ENCODE measurements at regions not wholly inside any gene's neighbourhood (a gene's known extent, or its start where the extent isn't known, plus 50 kb on each side); places are given as distances from the start of the nearest gene placed in this dataset.

GRCh38 chr3:35946854-35947515 lies 307.7 kb downstream of the ARPP21 start:
- no peak for DNase-seq (ENCODE audit: low read depth in 3 of 3)

- no peak for DNase-seq (ENCODE audit: low read depth in 3 of 3)
Measured at GRCh38 chr3:35950021-35950420, 310.7 kb downstream of the ARPP21 start.

- no peak for DNase-seq (ENCODE audit: low read depth in 3 of 3)
Measured at GRCh38 chr3:35954413-35954812, 315.1 kb downstream of the ARPP21 start.

- no peak for DNase-seq (ENCODE audit: low read depth in 3 of 3)
Measured at GRCh38 chr3:35965908-35966307, 326.6 kb downstream of the ARPP21 start.

DNA sequence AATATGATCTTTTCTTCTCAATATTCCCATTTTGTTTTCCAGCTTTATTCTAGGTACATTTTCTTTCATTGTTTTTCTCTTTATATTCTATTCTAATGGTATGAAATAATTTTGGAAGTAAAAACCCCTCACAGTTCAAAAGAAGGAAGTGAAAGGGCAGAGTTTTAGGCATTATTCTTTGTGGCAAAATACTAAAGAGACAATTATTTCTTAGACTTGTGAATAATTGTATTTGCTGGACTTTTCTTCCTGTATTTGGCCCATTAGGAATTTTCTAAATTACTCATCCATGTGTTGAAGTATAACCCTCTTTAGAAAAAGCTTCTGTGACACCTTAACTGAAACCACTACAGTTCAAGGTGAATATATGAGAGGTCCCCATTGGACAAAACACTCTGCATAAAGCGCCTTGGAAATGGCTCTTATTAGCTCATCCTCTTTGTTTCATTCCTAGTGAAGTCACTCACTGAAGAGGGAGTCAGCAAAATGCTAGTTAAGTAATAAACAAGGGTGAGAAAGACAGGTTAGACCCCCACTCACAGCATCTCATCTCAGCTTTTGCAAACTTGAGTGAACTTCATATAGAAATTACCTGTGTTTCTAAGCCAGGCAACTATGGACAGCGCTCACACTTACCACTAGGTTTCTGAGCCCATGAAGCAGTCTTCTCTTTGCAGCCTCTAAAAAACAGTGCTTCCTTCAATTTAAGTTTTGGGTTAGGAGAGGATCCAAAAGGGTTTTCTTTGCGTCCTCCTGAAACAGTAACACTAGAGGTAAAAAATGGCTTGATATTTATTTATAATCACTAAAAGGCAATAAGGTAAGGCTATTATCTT lies 327.5 kb downstream of the ARPP21 start:
- DNase-seq (ENCODE audit: low read depth in 3 of 3): no peak

GRCh38 chr3:35968043-35968622 lies 328.8 kb downstream of the ARPP21 start:
- DNase-seq (ENCODE audit: low read depth in 3 of 3): no peak

- no peak for DNase-seq (ENCODE audit: low read depth in 3 of 3)
Measured at GRCh38 chr3:35969406-35969805, 330.1 kb downstream of the ARPP21 start.

DNA sequence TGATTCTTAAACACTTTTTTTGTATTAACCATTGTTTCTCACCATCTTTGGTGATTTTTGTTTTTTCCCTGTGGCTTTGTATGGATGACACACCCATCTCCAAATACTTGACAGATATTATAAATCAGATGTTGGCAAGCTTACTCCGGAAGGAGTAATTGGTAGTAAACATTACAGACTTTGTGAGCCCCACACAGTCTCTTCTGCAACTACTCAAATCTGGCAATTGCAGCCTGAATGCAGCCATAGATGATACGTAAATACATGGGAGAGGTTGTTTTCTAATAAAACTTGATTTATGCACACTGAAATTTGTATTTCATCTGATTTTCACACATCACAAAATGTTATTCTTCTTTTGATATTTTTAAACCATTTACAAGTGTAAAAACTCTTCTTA lies 331.5 kb downstream of the ARPP21 start:
- DNase-seq (ENCODE audit: low read depth in 3 of 3): no peak

DNA sequence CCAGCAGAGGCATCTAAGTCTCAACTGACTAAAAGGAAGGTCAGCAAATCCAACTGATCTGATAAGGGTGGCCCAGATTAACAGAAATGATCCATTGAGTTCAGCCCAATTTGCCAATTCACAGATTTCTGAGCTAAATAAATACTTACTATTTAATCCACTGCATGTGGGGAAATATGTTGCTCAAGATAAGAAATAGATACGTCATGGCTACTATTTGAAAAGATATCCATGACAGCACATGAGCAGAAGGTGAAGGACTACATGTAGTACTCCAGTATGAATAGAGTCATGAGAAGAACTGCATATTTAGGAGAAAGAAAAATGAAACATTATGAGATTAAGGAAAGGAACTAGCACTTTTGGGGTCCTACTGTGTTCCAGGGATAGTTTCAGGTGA lies 332.4 kb downstream of the ARPP21 start:
- no peak for DNase-seq (ENCODE audit: low read depth in 3 of 3)

DNA sequence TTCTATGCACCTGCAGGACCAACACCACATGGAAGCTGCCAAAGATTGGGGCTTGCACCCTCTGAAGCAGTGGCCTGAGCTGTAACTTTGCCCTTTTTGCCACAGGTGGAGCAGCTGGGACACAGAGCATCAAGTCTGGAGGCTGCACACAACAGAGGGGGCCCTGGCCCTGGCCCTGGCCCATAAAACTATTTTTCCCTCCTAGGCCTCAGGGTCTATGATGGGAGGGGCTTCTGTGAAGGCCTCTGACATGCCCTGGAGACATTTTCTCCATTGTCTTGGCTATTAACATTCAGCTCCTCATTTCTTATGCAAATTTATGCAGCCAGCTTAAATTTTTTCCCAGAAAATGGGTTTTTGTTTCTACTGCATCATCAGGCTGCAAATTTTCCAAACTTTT lies 335.5 kb downstream of the ARPP21 start:
- no peak for DNase-seq (ENCODE audit: low read depth in 3 of 3)

GRCh38 chr3:35986161-35986560 lies 346.8 kb downstream of the ARPP21 start:
- no peak for DNase-seq (ENCODE audit: low read depth in 3 of 3)

GRCh38 chr3:35987386-35987785 lies 348.1 kb downstream of the ARPP21 start:
- DNase-seq (ENCODE audit: low read depth in 3 of 3): no peak

DNA sequence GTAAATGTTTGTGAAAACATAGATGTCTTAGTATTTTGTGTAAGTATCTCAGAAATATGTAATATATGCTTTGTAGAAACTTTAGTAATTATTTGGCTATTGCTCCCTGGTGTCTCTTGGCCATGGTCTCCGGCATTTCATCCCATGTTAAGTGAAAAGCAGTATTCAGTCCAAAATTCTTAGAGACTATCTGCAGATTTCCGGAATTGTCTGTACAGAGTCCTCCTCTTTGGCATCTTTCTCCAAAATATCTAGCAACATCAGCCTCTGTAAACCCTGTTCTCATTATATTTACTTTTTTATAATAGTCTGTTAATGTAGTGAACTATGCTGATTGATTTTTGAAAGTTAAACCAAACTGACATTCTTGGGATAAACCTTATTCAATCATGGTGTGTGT lies 352.7 kb downstream of the ARPP21 start:
- no peak for DNase-seq (ENCODE audit: low read depth in 3 of 3)

DNA sequence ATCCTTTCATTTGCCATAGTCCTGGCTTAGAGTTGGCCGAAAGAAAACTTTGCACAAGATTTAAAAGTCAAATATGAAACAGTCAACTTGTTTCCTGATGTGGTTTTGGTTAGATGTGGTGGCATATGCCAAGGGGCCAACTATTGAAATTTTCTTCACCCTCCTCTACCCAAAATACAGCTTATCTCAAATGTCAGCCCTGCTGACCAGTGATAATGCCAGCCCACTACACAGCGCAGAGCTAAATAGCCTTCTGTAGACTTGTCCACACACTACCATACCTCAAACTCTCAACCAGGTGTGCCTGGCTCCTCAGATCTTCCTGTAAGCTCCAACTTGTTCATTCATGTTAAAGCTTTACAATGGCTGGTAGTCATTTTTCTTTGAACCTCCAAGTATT lies 368.5 kb upstream of the STAC start:
- no peak for DNase-seq (ENCODE audit: low read depth in 3 of 3)

DNA sequence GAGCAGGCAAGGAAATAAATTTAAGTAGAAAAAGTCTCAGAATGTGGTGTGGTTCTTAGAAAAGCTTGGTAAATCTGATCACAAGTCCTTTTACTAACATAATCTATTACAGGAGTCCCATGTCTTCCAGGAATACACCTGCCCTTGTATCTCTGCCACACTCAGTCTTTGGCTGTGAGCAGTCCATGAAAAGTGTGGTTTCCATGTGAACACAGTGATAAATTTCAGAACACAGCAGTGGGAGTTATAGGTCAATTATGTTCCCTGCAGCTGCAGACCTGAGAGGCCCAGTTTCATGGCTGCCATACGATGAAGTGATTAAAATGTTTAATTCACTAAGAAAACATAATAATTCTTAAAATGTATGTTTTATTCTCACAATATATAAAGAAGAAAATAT lies 366.9 kb upstream of the STAC start:
- DNase-seq (ENCODE audit: low read depth in 3 of 3): no peak

DNA sequence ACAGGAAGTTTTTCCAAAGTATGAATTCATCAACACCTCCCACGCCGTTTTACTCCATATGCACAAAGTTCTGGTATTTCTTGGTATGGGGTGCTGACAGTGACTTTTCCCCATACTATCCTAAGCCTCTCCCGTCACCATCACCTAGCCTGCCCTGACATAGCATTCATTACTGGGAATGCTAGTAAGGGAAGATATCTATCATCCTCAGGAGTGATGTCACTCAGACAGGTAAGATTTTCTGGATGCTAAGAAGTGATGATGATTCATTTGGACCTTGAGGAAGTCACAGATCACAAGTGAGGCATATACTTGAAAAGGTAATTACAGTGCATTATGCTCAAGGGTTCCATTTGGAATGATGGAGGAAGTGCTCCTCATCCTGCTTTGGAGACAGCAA lies 355.1 kb upstream of the STAC start:
- no peak for DNase-seq (ENCODE audit: low read depth in 3 of 3)

DNA sequence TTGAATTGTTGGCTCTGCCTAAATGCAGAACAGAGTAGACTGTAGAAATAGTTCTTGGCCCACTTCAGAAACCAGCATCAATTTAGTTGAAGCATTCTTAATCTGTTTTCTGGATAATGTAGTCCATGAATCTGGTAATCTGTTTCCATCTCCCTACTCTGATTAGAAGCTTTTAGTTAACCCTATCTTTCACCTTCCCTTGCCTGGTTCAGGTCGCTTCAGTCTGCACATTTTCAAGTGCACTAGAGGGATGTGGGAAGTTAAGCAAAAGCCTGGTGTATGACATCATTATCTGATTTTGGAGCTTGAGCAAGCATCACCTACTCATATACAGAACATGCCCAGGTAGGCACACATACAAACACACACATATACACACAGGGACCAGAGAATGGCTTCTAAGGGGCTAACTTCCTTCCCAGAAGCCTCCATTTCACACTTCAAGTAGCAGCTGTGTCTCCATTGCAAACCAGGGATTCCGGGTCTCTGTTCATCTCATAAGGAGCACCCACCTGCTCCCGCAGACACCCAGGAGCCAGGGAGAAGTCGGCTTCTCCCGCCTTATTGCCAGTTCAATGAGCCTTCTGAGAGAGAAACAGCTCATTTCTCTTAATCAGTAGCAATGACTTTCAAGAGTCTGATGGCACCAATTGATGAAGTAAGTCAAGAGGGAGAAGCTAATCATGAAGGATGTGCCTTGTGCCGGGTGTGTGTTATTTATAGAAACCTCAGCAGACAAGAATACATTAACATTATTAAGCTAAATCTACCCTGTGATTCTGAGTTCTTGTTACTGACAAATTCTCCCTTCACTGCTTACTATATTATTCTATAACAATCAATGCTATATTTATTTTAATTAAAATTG lies 347.9 kb upstream of the STAC start:
- no peak for DNase-seq (ENCODE audit: low read depth in 3 of 3)

DNA sequence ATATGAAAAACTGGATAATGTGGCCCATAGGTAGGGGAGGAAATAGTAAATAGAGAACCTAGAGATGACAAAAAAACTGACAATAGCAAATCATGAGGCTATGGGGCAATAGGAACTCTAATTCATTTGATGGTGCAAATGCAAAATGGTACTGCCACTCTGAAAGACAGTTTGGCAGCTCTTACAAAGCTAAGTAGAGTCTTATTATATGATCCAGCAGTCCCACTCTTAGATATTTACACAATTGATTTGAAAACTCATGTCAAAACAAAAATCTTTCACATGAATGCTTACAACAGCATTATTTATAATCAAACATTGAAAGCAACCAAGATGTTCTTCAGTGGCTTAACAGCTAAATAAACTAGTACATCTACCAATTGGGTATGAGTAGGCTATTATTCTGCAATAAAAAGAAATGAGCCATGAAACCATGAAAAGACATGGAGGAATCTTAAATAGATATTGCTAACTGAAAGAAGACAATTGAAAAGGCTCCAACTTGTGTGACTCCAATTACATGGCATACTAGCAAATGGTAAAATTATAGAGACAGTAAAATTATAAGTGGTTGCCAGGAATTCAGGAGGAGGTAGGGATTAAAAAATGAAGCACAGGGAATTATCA lies 321.8 kb upstream of the STAC start:
- DNase-seq (ENCODE audit: low read depth in 3 of 3): no peak

GRCh38 chr3:36060950-36061349 lies 319.4 kb upstream of the STAC start:
- DNase-seq (ENCODE audit: low read depth in 3 of 3): no peak

- no peak for DNase-seq (ENCODE audit: low read depth in 3 of 3)
Measured at GRCh38 chr3:36063992-36064391, 316.3 kb upstream of the STAC start.

GRCh38 chr3:36065321-36065720 lies 315.0 kb upstream of the STAC start:
- DNase-seq (ENCODE audit: low read depth in 3 of 3): no peak

- DNase-seq (ENCODE audit: low read depth in 3 of 3): no peak
Measured at GRCh38 chr3:36075491-36075890, 304.8 kb upstream of the STAC start.
